Sigmoid colon (tissue), 6 donors: ENCODE measurements at regions not wholly inside any gene's neighbourhood (a gene's known extent, or its start where the extent isn't known, plus 50 kb on each side); places are given as distances from the start of the nearest gene placed in this dataset.

Source experiments
- DNase-seq: peaks from one replicate; pipeline ENCODE4 v3.0.0-alpha.2; 2019
- H3K27ac ChIP-seq, 4 donors: fragments of 200-600 bp; sonication (generic); one replicate each; pipeline ENCODE4 v1.5.1; 2016 to 2019; ENCODE audit warnings: mild to moderate bottlenecking in 1 of 4
- H3K27me3 ChIP-seq, 3 donors: fragments of 200-600 bp; sonication (generic); one replicate each; pipeline ENCODE4 v1.5.1; 2019; ENCODE audit warnings: mild to moderate bottlenecking in 1 of 3
- H3K36me3 ChIP-seq, 4 donors: fragments of 200-600 bp; sonication (generic); one replicate each; pipeline ENCODE4 v1.5.1; 2016 to 2019
- H3K4me1 ChIP-seq, 4 donors: fragments of 200-600 bp; sonication (generic); one replicate each; pipeline ENCODE4 v1.5.1; 2017 to 2019
- H3K4me3 ChIP-seq, 4 donors: fragments of 200-600 bp; sonication (generic); one replicate each; pipeline ENCODE4 v1.5.1; 2017 to 2019; ENCODE audit warnings: mild to moderate bottlenecking in 2 of 4, moderate library complexity in 1 of 4
- H3K9me3 ChIP-seq, 4 donors: fragments of 200-600 bp in 3 of 4; sonication (generic) in 3 of 4; one replicate each; pipeline versions ENCODE4 v1.5.1 to v1.6.1; 2013 to 2019
- CTCF ChIP-seq, 4 experiments: fragments of 450-650 bp in 3 of 4; fragments of 200-600 bp in 1 of 4; IDR thresholded peaks; one replicate each; pipeline ENCODE4 v1.5.1; 2016 to 2019; ENCODE audit warnings: antibody characterized with exemption in 4 of 4, mild to moderate bottlenecking in 3 of 4, moderate library complexity in 2 of 4
- EP300 ChIP-seq, 4 donors: sonication (generic); formaldehyde crosslinking; IDR thresholded peaks; one replicate each; pipeline ENCODE4 v1.6.1; 2017; ENCODE audit warnings: antibody characterized with exemption in 4 of 4
- POLR2A ChIP-seq, 2 donors: fragments of 450-650 bp; IDR thresholded peaks; one replicate each; pipeline ENCODE4 v1.6.1; 2016; ENCODE audit warnings: antibody characterized with exemption in 2 of 2, mild to moderate bottlenecking in 2 of 2, moderate library complexity in 2 of 2
- POLR2AphosphoS5 ChIP-seq, 4 donors: sonication (generic); formaldehyde crosslinking; IDR thresholded peaks; one replicate each; pipeline ENCODE4 v1.6.1; 2017; ENCODE audit warnings: antibody characterized with exemption in 4 of 4
- WGBS, 2 donors: extraction: QIAGEN DNeasy Blood & Tissue Kit; methylation state at CpG; one replicate each; pipeline ENCODE4 v1.1.7; 2013; 5-methylcytosine and 5-hydroxymethylcytosine counted together
- intact Hi-C: fragments of 100-400 bp; cut with DNase I; formaldehyde crosslinking; loops from one replicate; pipeline ENCODE4 v1.15.1; 2023
- donor health status: healthy with polysubstance abuse.
- donor health status: healthy.

- intact Hi-C loops, result no loop called here
- Histone ChIP-seq H3K36me3 (no peaks in the 10 kb centered on the region), H3K9me3 (no peaks in the 10 kb centered on the region), H3K4me1 (no peaks in the 10 kb centered on the region), H3K27ac (no peak overlapping the region), H3K4me3 (no peak overlapping the region), H3K27me3 (no peaks in the 10 kb centered on the region)
- 43 to 71% methylated on average over 6 of the region's 6 CpGs for WGBS, 2 donors
- no peak for DNase-seq
- no peak for TF ChIP-seq CTCF (IDR thresholded peaks at IDR 0.05)
- no peak for TF ChIP-seq POLR2AphosphoS5 (IDR thresholded peaks at IDR 0.05)
- TF ChIP-seq EP300 (IDR thresholded peaks at IDR 0.05), result no peak
- no peak for TF ChIP-seq POLR2A (IDR thresholded peaks at IDR 0.05)
These were observed 651.6 kb upstream of the PITX2 start for GRCh38 chr4:111274486-111274885.

- Histone ChIP-seq H3K4me3 (no peak overlapping the region), H3K36me3 (no peaks in the 10 kb centered on the region), H3K9me3 (no peaks in the 10 kb centered on the region), H3K27me3 (peaks cover 0 to 7% (median 0%) of the 10 kb centered on the region in 3 donors), H3K27ac (no peak overlapping the region), H3K4me1 (no peaks in the 10 kb centered on the region)
- no peak for DNase-seq
- WGBS, 2 donors, result 92 to 97% methylated on average over 5 of the region's 5 CpGs
- TF ChIP-seq POLR2AphosphoS5 (IDR thresholded peaks at IDR 0.05) (no peak), CTCF (IDR thresholded peaks at IDR 0.05) (no peak), POLR2A (IDR thresholded peaks at IDR 0.05) (no peak)
- intact Hi-C loops, result no loop called here
These were observed 658.3 kb upstream of the PITX2 start for GRCh38 chr4:111281219-111281618.

DNA sequence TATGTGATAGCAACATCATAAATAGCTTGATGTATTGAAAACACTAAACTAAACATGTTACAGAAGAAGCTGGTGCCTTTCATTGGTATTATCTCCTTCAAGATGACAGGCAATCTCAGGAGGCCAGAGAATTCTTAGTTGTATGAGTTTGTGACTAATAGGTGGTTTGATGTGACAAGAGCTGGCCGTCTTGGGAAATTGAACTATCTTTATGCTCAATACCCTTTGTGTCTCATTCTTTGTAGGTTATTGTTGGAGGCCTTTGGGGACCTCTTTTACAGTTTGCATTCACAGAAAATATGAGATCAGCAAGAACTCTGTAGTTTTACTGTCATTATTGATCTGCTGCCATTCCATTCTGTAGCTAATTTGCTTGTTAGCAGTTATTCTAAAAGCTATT, 659.2 kb upstream of the PITX2 start:
- 90 to 93% methylated on average over 1 of the region's 1 CpG for WGBS, 2 donors
- H3K4me1 ChIP-seq, result no peaks in the 10 kb centered on the region
- H3K4me3 ChIP-seq, result no peak overlapping the region
- no peaks in the 10 kb centered on the region for H3K9me3 ChIP-seq
- H3K27ac ChIP-seq, result no peak overlapping the region
- no peaks in the 10 kb centered on the region for H3K36me3 ChIP-seq
- H3K27me3 ChIP-seq, result peaks cover 0 to 7% (median 0%) of the 10 kb centered on the region in 3 donors
- TF ChIP-seq POLR2A (IDR thresholded peaks at IDR 0.05) (no peak), EP300 (IDR thresholded peaks at IDR 0.05) (no peak), POLR2AphosphoS5 (IDR thresholded peaks at IDR 0.05) (no peak), CTCF (IDR thresholded peaks at IDR 0.05) (no peak)
- intact Hi-C loops, result loop anchor here (2.0 kb wide), 1 partner anchor 649 kb away; no protein-coding TSS in a partner anchor
- DNase-seq, result no peak

DNA sequence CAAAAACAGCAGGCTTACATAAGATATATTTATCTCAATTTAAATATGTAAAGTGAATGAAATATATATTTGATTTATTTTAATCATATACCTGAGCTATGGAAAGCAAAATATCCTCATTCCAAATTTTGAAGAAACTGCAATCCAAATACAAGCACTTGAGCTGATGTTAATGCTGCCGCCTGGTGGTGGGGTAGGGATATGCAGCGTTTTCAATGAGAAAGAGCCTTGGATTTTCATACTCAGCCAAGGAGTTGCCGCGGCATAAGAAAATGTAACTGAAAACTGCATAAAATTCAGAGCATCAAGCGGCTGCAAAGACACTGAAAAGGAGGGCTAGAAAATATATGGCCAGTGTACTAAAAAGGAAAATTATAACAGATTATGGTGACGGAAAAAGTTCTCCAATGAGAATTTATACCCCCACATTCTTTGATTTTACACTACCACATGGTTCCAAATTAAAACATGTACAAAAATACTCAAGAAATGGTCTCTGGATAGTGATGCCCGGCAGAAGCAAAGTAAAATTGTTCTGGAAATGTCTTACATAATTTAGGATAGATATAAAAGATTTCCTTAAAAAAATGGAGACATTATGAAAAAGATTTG, 660.3 kb upstream of the PITX2 start:
- intact Hi-C loops, result loop anchor here (2.0 kb wide), 1 partner anchor 650 kb away; no protein-coding TSS in a partner anchor
- no peaks in the 10 kb centered on the region for H3K36me3 ChIP-seq
- no peak overlapping the region for H3K27ac ChIP-seq
- 19 to 22% methylated on average over 7 of the region's 7 CpGs for WGBS, 2 donors
- H3K4me3 ChIP-seq, result no peak overlapping the region
- peaks cover 0 to 7% (median 0%) of the 10 kb centered on the region in 3 donors for H3K27me3 ChIP-seq
- peak in 3 of 4 experiments; percentile 50 to 74 (median 65) for TF ChIP-seq CTCF (IDR thresholded peaks at IDR 0.05)
- no peak for TF ChIP-seq POLR2A (IDR thresholded peaks at IDR 0.05)
- TF ChIP-seq EP300 (IDR thresholded peaks at IDR 0.05), result no peak
- H3K9me3 ChIP-seq, result no peaks in the 10 kb centered on the region
- DNase-seq, result peak; percentile 52
- no peaks in the 10 kb centered on the region for H3K4me1 ChIP-seq

- Histone ChIP-seq H3K4me1 (no peaks in the 10 kb centered on the region), H3K27me3 (no peaks in the 10 kb centered on the region), H3K36me3 (no peaks in the 10 kb centered on the region), H3K4me3 (no peak overlapping the region), H3K27ac (no peak overlapping the region), H3K9me3 (no peaks in the 10 kb centered on the region)
- intact Hi-C loops, result no loop called here
- WGBS, 2 donors, result 93 to 94% methylated on average over 1 of the region's 1 CpG
- no peak for DNase-seq
- TF ChIP-seq POLR2AphosphoS5 (IDR thresholded peaks at IDR 0.05), result no peak
- TF ChIP-seq EP300 (IDR thresholded peaks at IDR 0.05), result no peak
- no peak for TF ChIP-seq POLR2A (IDR thresholded peaks at IDR 0.05)
These were observed 673.6 kb upstream of the PITX2 start for GRCh38 chr4:111296466-111296865.
